ENCODE measurements at regions not wholly inside any gene's neighbourhood (a gene's known extent, or its start where the extent isn't known, plus 50 kb on each side); places are given as distances from the start of the nearest gene placed in this dataset.
"Not testable (repeated sequence)": the region's sequence is repeated elsewhere in the genome, so short reads cannot be mapped to it uniquely, and the experiment has no call there.

GRCh38 chr3:118805007-118805406 is 229.6 kb downstream of the IGSF11 start:
- no peak for DNase-seq (ENCODE audit: low read depth)
- no peak for TF ChIP-seq CTCF (IDR thresholded peaks at IDR 0.05; ENCODE audit: low read depth, low read length, missing control alignments)
- H3K4me3 ChIP-seq (ENCODE audit: low read depth, low read length): no peak overlapping the region

- DNase-seq (ENCODE audit: low read depth): no peak
- no peak overlapping the region; the same call in 1 of the 2 replicates for H3K4me3 ChIP-seq (ENCODE audit: low read depth, low read length)
- TF ChIP-seq CTCF (IDR thresholded peaks at IDR 0.05; ENCODE audit: low read depth, low read length, missing control alignments): no peak
These were observed 228.2 kb downstream of the IGSF11 start for GRCh38 chr3:118806423-118806822.

DNA sequence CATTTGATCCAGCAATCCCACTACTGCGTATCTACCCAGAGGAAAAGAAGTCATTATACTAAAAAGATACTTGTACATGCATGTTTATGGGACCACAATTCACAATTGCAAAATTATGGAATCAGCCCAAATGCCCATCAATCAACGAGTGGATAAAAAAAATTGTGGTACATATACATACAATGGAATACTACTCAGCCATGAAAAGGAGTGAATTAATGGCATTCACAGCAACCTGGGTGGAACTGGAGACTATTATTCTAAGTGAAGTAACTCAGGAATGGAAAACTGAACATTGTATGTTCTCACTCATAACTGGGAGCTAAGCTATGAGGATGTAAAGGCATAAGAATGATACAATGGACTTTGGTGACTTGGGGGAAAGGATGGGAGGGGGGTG is 227.3 kb downstream of the IGSF11 start:
- not testable (repeated sequence) for H3K4me3 ChIP-seq (ENCODE audit: low read depth, low read length); DNase-seq (ENCODE audit: low read depth)

GRCh38 chr3:118808723-118809122 is 225.9 kb downstream of the IGSF11 start:
- TF ChIP-seq CTCF (IDR thresholded peaks at IDR 0.05; ENCODE audit: low read depth, low read length, missing control alignments): no peak
- no peak for DNase-seq (ENCODE audit: low read depth)
- H3K4me3 ChIP-seq (ENCODE audit: low read depth, low read length): peak overlapping the region; percentile 47

DNA sequence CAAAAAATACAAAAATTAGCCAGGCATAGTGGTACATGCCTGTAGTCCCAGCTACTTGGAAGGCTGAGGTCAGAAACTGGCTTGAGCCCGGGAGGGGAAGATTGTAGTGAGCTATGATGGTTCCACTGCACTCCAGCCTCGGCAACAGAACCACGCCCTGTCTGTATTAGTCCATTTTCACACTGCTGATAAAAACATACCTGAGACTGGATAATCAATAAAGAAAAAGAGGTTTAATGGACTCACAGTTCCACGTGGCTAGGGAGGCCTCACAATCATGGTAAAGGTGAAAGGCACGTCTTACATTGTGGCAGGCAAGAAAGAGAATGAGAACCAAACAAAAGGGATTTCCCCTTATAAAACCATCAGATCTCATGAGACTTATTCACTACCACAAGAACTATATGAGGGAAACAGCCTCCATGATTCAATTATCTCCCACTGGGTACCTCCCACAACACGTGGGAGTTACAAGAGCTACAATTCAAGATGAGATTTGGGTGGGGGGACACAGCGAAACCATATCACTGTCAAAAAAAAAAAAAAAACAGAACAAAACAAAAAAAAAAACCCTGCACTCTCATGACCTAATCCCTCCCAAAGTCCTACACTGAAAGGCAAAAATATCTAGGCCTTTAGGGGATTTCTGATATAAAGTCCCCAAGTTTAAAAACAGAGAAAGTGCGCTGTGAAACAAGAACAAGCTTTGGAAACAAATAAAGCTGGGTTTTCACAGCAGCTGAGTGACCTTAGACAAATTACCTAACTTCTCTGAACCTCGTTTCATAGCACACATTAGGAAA is 224.7 kb downstream of the IGSF11 start:
- peak overlapping the region; percentile 47 for H3K4me3 ChIP-seq (ENCODE audit: low read depth, low read length)
- TF ChIP-seq CTCF (IDR thresholded peaks at IDR 0.05; ENCODE audit: low read depth, low read length, missing control alignments): no peak
- peak; percentile 33 for DNase-seq (ENCODE audit: low read depth)

DNA sequence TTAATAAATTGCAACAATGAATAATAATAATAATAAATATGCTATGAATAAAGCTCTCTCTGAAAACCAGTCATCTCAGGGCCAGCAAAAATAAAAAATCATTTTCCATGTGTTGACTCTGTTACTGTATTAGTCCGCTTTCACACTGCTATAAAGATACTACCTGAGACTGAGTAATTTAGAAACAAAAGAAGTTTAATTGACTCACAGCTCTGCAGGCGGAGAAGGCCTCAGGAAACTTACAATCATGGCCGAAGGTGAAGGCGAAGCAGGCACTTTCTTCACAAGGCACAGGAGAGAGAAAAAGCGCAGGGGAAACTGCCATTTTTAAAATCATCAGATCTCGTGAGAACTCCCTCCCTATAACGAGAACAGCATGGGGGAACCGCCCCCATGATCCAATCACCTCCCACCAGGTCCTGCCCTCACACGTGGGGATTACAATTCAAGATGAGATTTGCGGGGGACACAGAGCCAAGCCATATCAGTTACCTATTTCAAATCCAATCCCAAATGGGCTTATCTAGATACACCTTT is 224.1 kb downstream of the IGSF11 start:
- peak overlapping the region; percentile 47 for H3K4me3 ChIP-seq (ENCODE audit: low read depth, low read length)
- TF ChIP-seq CTCF (IDR thresholded peaks at IDR 0.05; ENCODE audit: low read depth, low read length, missing control alignments): no peak
- peak; percentile 68 for DNase-seq (ENCODE audit: low read depth)

- no peak for DNase-seq (ENCODE audit: low read depth)
- H3K4me3 ChIP-seq (ENCODE audit: low read depth, low read length): no peak overlapping the region; the same call in 1 of the 2 replicates
- no peak for TF ChIP-seq CTCF (IDR thresholded peaks at IDR 0.05; ENCODE audit: low read depth, low read length, missing control alignments)
These were observed 223.4 kb downstream of the IGSF11 start for GRCh38 chr3:118811236-118811732.

Measured in GM12864 (cell line).